B cell (primary cell): ENCODE measurements at regions not wholly inside any gene's neighbourhood (a gene's known extent, or its start where the extent isn't known, plus 50 kb on each side); places are given as distances from the start of the nearest gene placed in this dataset.

Source experiments
- ATAC-seq: fragments of 200-7000 bp; cut with Tn5 transposase; one replicate; pipeline ENCODE4 v1.10.0; 2021; ENCODE audit warnings: low read depth, mild to moderate bottlenecking, moderate number of reproducible peaks, moderate library complexity
- CTCF ChIA-PET: fragments of 350-600 bp; sonication (Branson Sonifier 250); formaldehyde crosslinking; loops from one replicate; lab custom pipeline; 2021; ENCODE audit warnings: antibody characterized with exemption, inconsistent platforms; lab: Charles Lee
- POLR2A ChIA-PET: fragments of 350-600 bp; sonication (Branson Sonifier 250); formaldehyde crosslinking; loops from one replicate; lab custom pipeline; 2021; ENCODE audit warnings: antibody characterized with exemption; lab: Charles Lee
- DNase-seq: peaks from one replicate; pipeline ENCODE4 v3.0.0; 2013
- H2AFZ ChIP-seq: 2 replicates; pipeline ENCODE4 v1.6.1; 2012; ENCODE audit warnings: mild to moderate bottlenecking, low read depth, low read length; ENCODE audit not compliant: insufficient read depth, poor library complexity, severe bottlenecking
- H3K27ac ChIP-seq, 2 donors: 1 replicate in 1 of 2; 2 replicates in 1 of 2; pipeline ENCODE4 v1.5.1; 2012 to 2013; ENCODE audit warnings: low read length in 2 of 2, mild to moderate bottlenecking in 2 of 2, moderate library complexity in 1 of 2
- H3K27me3 ChIP-seq, 4 experiments: fragments of 200-600 bp in 1 of 4; sonication (generic) in 1 of 4; replicated peaks in 1 of 4; 1 replicate in 2 of 4; 2 replicates in 2 of 4; pipeline versions ENCODE4 v1.6.1 to v1.7.0; 2013 to 2016; ENCODE audit warnings: low read length in 3 of 4, mild to moderate bottlenecking in 2 of 4, mixed read lengths in 1 of 4, moderate library complexity in 1 of 4; ENCODE audit not compliant: insufficient read depth in 4 of 4, control insufficient read depth in 3 of 4; ENCODE audit errors: control extremely low read depth in 1 of 4
- H3K36me3 ChIP-seq, 2 experiments: replicated peaks in 1 of 2; 1 replicate in 1 of 2; 2 replicates in 1 of 2; pipeline versions ENCODE4 v1.6.1 to v1.7.1; 2013; ENCODE audit warnings: low read length in 1 of 2; ENCODE audit not compliant: insufficient read depth in 2 of 2, control insufficient read depth in 1 of 2; ENCODE audit errors: control extremely low read depth in 1 of 2, extremely low read depth in 1 of 2
- H3K4me1 ChIP-seq, 2 donors: fragments of 200-600 bp in 1 of 2; sonication (generic) in 1 of 2; 1 replicate in 1 of 2; 2 replicates in 1 of 2; pipeline versions ENCODE4 v1.5.1 to v1.6.1; 2013 to 2017; ENCODE audit warnings: low read length in 2 of 2; ENCODE audit not compliant: control insufficient read depth in 2 of 2, insufficient read depth in 2 of 2
- H3K4me2 ChIP-seq: replicated peaks from 2 replicates; pipeline ENCODE3; 2012; ENCODE audit warnings: mild to moderate bottlenecking, low read depth, low read length; ENCODE audit not compliant: poor library complexity, severe bottlenecking
- H3K4me3 ChIP-seq, 5 experiments: fragments of 200-600 bp in 1 of 5; sonication (generic) in 1 of 5; 1 replicate in 3 of 5; 2 replicates in 2 of 5; pipeline versions ENCODE4 v1.5.1 to v1.7.0; 2011 to 2016; ENCODE audit warnings: low read length in 4 of 5, mild to moderate bottlenecking in 4 of 5, low read depth in 2 of 5, control low read depth in 1 of 5, moderate library complexity in 1 of 5; ENCODE audit not compliant: insufficient read depth in 1 of 5; ENCODE audit errors: control extremely low read depth in 1 of 5, extremely low read depth in 1 of 5
- H3K79me2 ChIP-seq: fragments of 200-600 bp; sonication (generic); one replicate; pipeline ENCODE4 v1.6.0; 2016; ENCODE audit warnings: low read length; ENCODE audit not compliant: control insufficient read depth, insufficient read depth
- H3K9ac ChIP-seq: fragments of 200-600 bp; sonication (generic); 2 replicates; pipeline ENCODE4 v1.6.1; 2017; ENCODE audit warnings: mild to moderate bottlenecking, low read length, moderate library complexity
- H3K9me3 ChIP-seq, 3 donors: one replicate each; pipeline versions ENCODE4 v1.6.1 to v1.7.1; 2013; ENCODE audit warnings: low read length in 2 of 3; ENCODE audit not compliant: control insufficient read depth in 2 of 3, insufficient read depth in 1 of 3; ENCODE audit errors: control extremely low read depth in 1 of 3
- H4K20me1 ChIP-seq: 2 replicates; pipeline ENCODE4 v1.6.0; 2012; ENCODE audit warnings: mild to moderate bottlenecking, low read length; ENCODE audit not compliant: insufficient read depth, control insufficient read depth, poor library complexity, severe bottlenecking
- H3K27ac Mint-ChIP-seq: one replicate; pipeline ENCODE4 v1.8.0; 2021; ENCODE audit warnings: mixed read lengths
- H3K27me3 Mint-ChIP-seq: one replicate; pipeline ENCODE4 v1.8.0; 2021; ENCODE audit warnings: mixed read lengths
- H3K4me1 Mint-ChIP-seq: one replicate; pipeline ENCODE4 v1.8.0; 2021; ENCODE audit warnings: mixed read lengths
- H3K4me3 Mint-ChIP-seq: one replicate; pipeline ENCODE4 v1.8.0; 2021; ENCODE audit warnings: mixed read lengths
- H3K9me3 Mint-ChIP-seq: one replicate; pipeline ENCODE4 v1.8.0; 2022; ENCODE audit warnings: mixed read lengths; ENCODE audit not compliant: insufficient read depth
- EZH2 ChIP-seq: IDR thresholded peaks from 2 replicates; pipeline ENCODE4 v1.6.1; 2012; ENCODE audit warnings: borderline replicate concordance, low read depth, mild to moderate bottlenecking, moderate library complexity, low read length; ENCODE audit not compliant: insufficient read depth, poor library complexity, severe bottlenecking
- WGBS: methylation state at CpG from one replicate; pipeline ENCODE4 v1.1.5; 2013; ENCODE audit warnings: missing lambda C conversion rate; ENCODE audit not compliant: insufficient coverage; 5-methylcytosine and 5-hydroxymethylcytosine counted together
- intact Hi-C: fragments of 100-400 bp; cut with micrococcal nuclease; formaldehyde crosslinking; loops from one replicate; pipeline ENCODE4 v1.10.0; 2022
- TF ChIP-seq, protein P1 (sequence below): fragments of 200-600 bp; IDR thresholded peaks from one replicate; pipeline ENCODE4 v1.8.0; 2022; ENCODE audit warnings: antibody characterized with exemption, mild to moderate bottlenecking

DNA sequence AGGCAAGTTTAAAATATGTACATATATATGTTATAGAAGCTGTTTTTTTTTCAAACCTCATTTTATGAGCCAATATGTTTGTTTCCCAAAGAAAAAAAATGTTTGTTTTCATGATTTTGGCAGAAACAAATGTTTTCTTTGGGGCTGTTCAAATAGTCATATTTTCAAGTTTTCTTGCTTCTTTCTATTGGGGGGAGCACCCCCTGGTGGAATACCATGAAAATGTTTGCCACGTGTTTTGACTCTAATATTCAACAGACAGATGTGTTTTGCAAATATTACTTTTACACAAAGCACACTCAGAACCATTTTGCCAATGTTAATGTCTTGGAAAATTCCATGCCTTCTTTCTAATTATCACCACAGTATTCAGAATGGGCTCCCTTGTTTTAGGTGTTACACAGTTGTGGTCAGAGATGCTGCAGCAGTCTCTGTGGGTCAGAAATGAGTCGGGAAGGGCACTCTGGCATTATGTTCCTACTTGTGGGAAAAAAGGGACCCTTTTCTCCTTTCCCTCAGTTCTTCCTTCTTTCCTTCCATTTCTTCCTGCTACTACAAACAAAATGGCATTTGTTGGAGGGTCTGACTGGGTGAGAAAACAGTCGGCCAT lies 817.0 kb downstream of the TUSC7 start:
- Histone ChIP-seq H3K4me2 (no peak overlapping the region), H3K36me3 (no peaks in the 10 kb centered on the region), H2AFZ (no peak overlapping the region), H3K27ac (no peak overlapping the region), H3K9me3 (no peaks in the 10 kb centered on the region), H3K27me3 (no peaks in the 10 kb centered on the region), H3K9ac (no peak overlapping the region), H4K20me1 (no peaks in the 10 kb centered on the region), H3K4me1 (no peaks in the 10 kb centered on the region), H3K79me2 (no peaks in the 10 kb centered on the region), H3K4me3 (no peak overlapping the region)
- Mint-ChIP-seq H3K4me1 (no peaks in the 10 kb centered on the region), H3K9me3 (peaks cover 3% of the 10 kb centered on the region), H3K27me3 (peaks cover 7% of the 10 kb centered on the region), H3K4me3 (no peak overlapping the region), H3K27ac (no peak overlapping the region)
- DNase-seq (peak; percentile 18), ATAC-seq (no peak)
- ChIA-PET CTCF (interaction anchor here (0.7 to 2.1 kb wide), 3 partner anchors 54 to 756 kb away, joined by 3 to 8 read pairs (median 4); no protein-coding TSS in a partner anchor), POLR2A (no interaction called here)
- WGBS = no CpG with 5 or more reads among the region's 3 CpGs
- intact Hi-C loops = no loop called here
- TF ChIP-seq EZH2 = no peak
- TF ChIP-seq, protein P1, sequence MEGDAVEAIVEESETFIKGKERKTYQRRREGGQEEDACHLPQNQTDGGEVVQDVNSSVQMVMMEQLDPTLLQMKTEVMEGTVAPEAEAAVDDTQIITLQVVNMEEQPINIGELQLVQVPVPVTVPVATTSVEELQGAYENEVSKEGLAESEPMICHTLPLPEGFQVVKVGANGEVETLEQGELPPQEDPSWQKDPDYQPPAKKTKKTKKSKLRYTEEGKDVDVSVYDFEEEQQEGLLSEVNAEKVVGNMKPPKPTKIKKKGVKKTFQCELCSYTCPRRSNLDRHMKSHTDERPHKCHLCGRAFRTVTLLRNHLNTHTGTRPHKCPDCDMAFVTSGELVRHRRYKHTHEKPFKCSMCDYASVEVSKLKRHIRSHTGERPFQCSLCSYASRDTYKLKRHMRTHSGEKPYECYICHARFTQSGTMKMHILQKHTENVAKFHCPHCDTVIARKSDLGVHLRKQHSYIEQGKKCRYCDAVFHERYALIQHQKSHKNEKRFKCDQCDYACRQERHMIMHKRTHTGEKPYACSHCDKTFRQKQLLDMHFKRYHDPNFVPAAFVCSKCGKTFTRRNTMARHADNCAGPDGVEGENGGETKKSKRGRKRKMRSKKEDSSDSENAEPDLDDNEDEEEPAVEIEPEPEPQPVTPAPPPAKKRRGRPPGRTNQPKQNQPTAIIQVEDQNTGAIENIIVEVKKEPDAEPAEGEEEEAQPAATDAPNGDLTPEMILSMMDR = peak; percentile 64

DNA sequence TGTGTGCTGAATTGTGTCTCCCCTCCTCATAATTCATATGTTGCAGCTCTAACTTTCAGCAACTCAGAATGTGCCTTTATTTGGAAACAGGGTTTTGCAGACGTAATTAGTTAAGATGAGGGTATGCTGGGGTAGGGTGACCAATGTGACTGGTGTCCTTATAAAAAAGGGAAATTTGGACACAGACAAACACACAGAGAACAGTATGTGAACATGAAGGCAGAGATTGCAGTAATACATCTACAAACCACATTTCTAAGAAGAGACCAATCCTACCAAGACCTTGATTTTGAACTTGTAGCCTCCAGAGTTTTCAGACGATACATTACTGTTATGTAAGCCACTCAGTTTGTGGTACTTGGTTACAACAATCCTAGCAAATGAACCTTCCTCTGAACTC lies 817.8 kb downstream of the TUSC7 start:
- Histone ChIP-seq H3K36me3 (no peaks in the 10 kb centered on the region), H3K4me2 (no peak overlapping the region), H3K4me3 (no peak overlapping the region), H3K79me2 (no peaks in the 10 kb centered on the region), H3K9ac (no peak overlapping the region), H3K27me3 (no peaks in the 10 kb centered on the region), H4K20me1 (no peaks in the 10 kb centered on the region), H2AFZ (no peak overlapping the region), H3K4me1 (no peaks in the 10 kb centered on the region), H3K27ac (no peak overlapping the region), H3K9me3 (no peaks in the 10 kb centered on the region)
- WGBS = no CpG with 5 or more reads among the region's 2 CpGs
- ATAC-seq = no peak
- POLR2A ChIA-PET = no interaction called here
- CTCF ChIA-PET = interaction anchor here (1.0 kb wide), 1 partner anchor 757 kb away, joined by 4 read pairs; no protein-coding TSS in a partner anchor
- no peak for TF ChIP-seq EZH2
- TF ChIP-seq, protein P1 = no peak
- Mint-ChIP-seq H3K27ac (no peak overlapping the region), H3K4me3 (no peak overlapping the region), H3K27me3 (peaks cover 7% of the 10 kb centered on the region), H3K4me1 (no peaks in the 10 kb centered on the region), H3K9me3 (peaks cover 3% of the 10 kb centered on the region)
- DNase-seq = no peak
- intact Hi-C loops = no loop called here
